Mesothelial cell of epicardium (in vitro differentiated cells): ENCODE measurements at regions not wholly inside any gene's neighbourhood (a gene's known extent, or its start where the extent isn't known, plus 50 kb on each side); places are given as distances from the start of the nearest gene placed in this dataset.

Experiments used
- DNase-seq, 2 experiments: peaks; one replicate each; pipeline ENCODE4 v3.0.0; 2021; ENCODE audit warnings: low spot score in 2 of 2; ENCODE audit not compliant: unreplicated experiment in 2 of 2
- H3K27ac Mint-ChIP-seq: 2 replicates; pipeline ENCODE4 v1.8.0; 2021; ENCODE audit warnings: mixed read lengths
- H3K27me3 Mint-ChIP-seq: 2 replicates; pipeline ENCODE4 v1.8.0; 2021; ENCODE audit warnings: low read depth, mixed read lengths
- H3K36me3 Mint-ChIP-seq: 2 replicates; pipeline ENCODE4 v1.8.0; 2021; ENCODE audit warnings: mixed read lengths
- H3K4me1 Mint-ChIP-seq: 2 replicates; pipeline ENCODE4 v1.8.0; 2021; ENCODE audit warnings: mixed read lengths
- H3K4me3 Mint-ChIP-seq: 2 replicates; pipeline ENCODE4 v1.8.0; 2021; ENCODE audit warnings: mild to moderate bottlenecking, moderate library complexity, mixed read lengths
- H3K9me3 Mint-ChIP-seq: 2 replicates; pipeline ENCODE4 v1.8.0; 2021; ENCODE audit warnings: mixed read lengths
- CTCF ChIP-seq: fragments of 200-600 bp; sonication (generic); IDR thresholded peaks from one replicate; pipeline ENCODE4 v1.5.0; 2021; ENCODE audit warnings: antibody characterized with exemption; ENCODE audit not compliant: unreplicated experiment

DNA sequence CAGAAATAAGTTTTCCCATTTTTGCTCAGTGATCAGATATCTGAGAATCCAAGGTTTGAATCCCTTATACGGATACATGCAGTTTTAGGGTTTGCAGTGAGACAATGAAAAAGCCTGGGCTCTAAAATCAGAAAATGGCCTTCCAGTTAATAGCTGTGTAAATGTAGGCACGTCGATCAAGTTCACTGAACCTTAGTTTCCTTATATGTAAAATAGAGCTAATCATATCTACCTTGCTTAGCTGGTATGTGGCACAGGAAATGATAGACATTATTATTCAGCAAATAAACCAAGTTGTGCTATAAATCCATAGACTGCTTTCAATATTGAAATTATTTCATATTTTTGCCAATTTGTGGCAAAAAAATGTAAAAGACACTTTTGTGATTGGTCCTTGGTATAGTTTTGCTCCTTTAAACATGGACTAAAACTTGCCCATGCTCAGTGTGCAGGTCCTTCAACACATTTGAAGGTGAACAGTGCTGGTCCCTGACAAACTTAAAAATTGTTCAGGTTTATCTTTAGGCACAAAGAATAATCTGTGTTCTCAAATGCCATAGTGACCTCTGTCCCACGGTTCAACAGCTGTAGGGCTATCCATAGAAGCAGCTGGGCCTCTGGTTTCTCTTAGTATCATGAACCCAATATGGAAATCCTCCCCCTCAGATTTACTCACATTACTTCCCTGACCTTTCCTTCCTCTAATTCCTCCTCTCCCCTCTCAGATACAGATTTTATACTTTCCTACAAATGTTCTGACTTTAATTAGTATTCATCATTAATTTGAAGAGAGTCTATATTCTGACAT is 51.0 kb downstream of the CCDC54 start:
- H3K9me3 Mint-ChIP-seq, result no peaks in the 10 kb centered on the region
- no peaks in the 10 kb centered on the region for H3K36me3 Mint-ChIP-seq
- TF ChIP-seq CTCF, result no peak
- no peak overlapping the region for H3K4me3 Mint-ChIP-seq
- H3K4me1 Mint-ChIP-seq, result peaks cover 21% of the 10 kb centered on the region
- no peak for DNase-seq
- H3K27ac Mint-ChIP-seq, result no peak overlapping the region
- no peaks in the 10 kb centered on the region for H3K27me3 Mint-ChIP-seq

DNA sequence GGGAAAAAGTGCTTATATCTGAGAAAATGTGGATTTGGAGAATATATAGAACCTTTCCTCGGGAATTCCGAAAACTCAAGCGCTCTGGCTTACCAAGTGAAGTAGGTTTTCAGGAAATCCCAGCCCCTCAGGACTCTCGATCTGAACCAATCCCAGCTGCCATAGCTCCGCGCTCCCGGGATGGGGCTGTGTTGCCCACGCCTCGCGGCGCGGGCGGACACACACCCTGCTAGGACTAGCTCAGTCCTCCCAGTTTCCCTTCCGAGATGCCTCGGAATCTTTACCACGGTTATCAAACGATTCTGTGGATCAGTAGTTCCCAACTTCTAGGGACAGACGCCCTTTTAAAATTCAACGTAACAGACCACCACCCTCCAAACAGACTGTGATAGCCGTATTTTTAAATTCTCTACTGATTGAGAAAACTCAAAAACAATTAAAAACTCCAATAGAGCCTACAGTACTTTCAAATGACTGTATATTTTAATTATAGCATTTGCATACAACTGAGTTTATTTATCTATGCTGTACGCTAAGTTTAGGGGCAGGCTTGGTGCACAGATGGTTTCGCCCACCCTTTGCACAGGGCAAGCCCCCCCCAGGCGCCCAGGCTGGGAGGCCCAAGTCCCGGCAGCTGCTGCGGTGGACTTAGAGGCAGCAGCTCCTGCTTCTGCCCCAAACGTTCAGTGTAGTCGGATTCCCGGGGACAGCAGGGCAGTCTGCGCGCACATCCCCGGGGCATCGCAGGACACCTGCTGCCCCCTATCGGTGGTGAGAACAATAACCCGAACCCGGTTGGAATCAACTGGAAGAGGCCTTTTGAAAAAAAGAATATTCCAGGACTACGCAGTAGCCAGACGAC is 52.3 kb downstream of the CCDC54 start:
- peak; percentile 92 for TF ChIP-seq CTCF
- Mint-ChIP-seq H3K9me3 (no peaks in the 10 kb centered on the region), H3K36me3 (no peaks in the 10 kb centered on the region), H3K4me3 (peak overlapping the region; percentile 74), H3K27me3 (no peaks in the 10 kb centered on the region), H3K4me1 (peaks cover 21% of the 10 kb centered on the region), H3K27ac (peak overlapping the region; percentile 70)
- peak; percentile 64 to 85 for DNase-seq

DNA sequence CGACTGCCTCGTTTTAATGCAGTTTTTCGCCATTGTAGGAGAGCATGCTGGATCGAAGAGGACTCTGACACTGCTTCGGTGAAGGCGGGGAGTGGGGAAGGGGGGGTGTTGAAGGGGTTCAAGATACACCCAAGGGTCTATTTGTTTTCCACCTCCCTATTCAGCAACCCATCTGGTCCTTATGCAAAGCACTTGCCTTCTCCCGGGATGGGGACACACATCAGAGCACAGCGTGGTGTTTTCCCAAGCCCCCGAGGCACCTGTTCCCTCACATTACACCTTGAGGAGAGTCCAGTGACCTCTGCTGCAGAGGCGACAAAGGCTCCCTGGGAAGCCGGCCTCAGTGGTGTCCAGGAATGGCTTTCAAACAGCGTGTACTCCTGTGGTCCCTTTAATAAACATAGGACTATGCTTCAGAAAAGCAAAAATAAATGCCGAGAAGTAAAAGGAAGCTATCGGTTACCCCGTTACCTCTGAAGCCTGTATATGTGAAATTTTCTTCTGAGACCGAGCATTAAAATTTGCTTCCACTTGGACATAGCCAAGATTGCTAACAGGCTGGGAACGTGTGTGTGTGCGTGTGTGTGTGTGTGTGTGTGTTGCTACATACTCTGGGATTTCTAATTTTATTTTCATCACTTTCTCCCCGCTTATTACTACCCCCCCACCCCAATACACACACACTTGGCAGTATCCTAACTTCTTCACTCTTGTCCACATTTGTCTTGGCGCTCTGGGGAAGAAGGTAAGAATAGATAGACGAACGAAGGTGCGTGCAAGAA is 53.2 kb downstream of the CCDC54 start:
- H3K9me3 Mint-ChIP-seq, result no peaks in the 10 kb centered on the region
- peak overlapping the region; percentile 82 for H3K27ac Mint-ChIP-seq
- no peaks in the 10 kb centered on the region for H3K27me3 Mint-ChIP-seq
- H3K4me1 Mint-ChIP-seq, result peaks cover 21% of the 10 kb centered on the region
- peak overlapping the region; percentile 74 for H3K4me3 Mint-ChIP-seq
- H3K36me3 Mint-ChIP-seq, result no peaks in the 10 kb centered on the region
- DNase-seq, result no peak
- TF ChIP-seq CTCF, result peak; percentile 39

DNA sequence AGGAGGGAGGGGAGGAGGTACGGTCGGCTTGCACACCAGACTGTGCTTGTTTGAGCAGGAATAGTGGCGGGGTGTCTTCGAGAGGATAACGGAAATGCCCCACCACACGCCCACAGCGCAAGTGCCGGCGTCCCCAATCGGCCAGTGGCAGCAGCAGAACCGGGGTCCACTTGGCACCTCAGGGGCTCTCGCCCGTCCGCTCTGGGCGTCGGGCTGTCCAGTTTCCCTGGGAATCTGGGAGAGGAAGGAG is 53.7 kb downstream of the CCDC54 start:
- H3K27me3 Mint-ChIP-seq, result no peaks in the 10 kb centered on the region
- H3K27ac Mint-ChIP-seq, result peak overlapping the region; percentile 82
- no peak for DNase-seq
- H3K4me3 Mint-ChIP-seq, result peak overlapping the region; percentile 74
- H3K36me3 Mint-ChIP-seq, result no peaks in the 10 kb centered on the region
- H3K9me3 Mint-ChIP-seq, result no peaks in the 10 kb centered on the region
- TF ChIP-seq CTCF, result no peak
- H3K4me1 Mint-ChIP-seq, result peaks cover 21% of the 10 kb centered on the region

- no peaks in the 10 kb centered on the region for H3K27me3 Mint-ChIP-seq
- H3K27ac Mint-ChIP-seq, result peak overlapping the region; percentile 96
- peak; percentile 16 for TF ChIP-seq CTCF
- peaks cover 21% of the 10 kb centered on the region for H3K4me1 Mint-ChIP-seq
- no peaks in the 10 kb centered on the region for H3K36me3 Mint-ChIP-seq
- peak overlapping the region; percentile 93 for H3K4me3 Mint-ChIP-seq
- no peaks in the 10 kb centered on the region for H3K9me3 Mint-ChIP-seq
- DNase-seq, result peak; percentile 34 to 65
Measured at GRCh38 chr3:107431246-107432012, 54.2 kb downstream of the CCDC54 start.
